Psoas muscle (tissue), 7 donors: ENCODE measurements at regions not wholly inside any gene's neighbourhood (a gene's known extent, or its start where the extent isn't known, plus 50 kb on each side); places are given as distances from the start of the nearest gene placed in this dataset.

Source experiments
- ATAC-seq, 4 donors: fragments of 200-7000 bp; cut with Tn5 transposase; one replicate each; pipeline ENCODE4 v1.9.1; 2020; ENCODE audit warnings: moderate library complexity in 3 of 4, mild to moderate bottlenecking in 2 of 4
- DNase-seq, 2 donors: peaks; one replicate each; pipeline ENCODE4 v3.0.0-alpha.2; 2020
- H3K27ac ChIP-seq: fragments of 200-600 bp; one replicate; pipeline ENCODE4 v1.8.0; 2022
- H3K27me3 ChIP-seq, 3 donors: fragments of 200-600 bp in 1 of 3; one replicate each; pipeline versions ENCODE4 v1.6.1 to v1.8.0; 2013 to 2022; ENCODE audit warnings: low read length in 2 of 3, mild to moderate bottlenecking in 2 of 3, moderate library complexity in 1 of 3; ENCODE audit not compliant: insufficient read depth in 3 of 3
- H3K36me3 ChIP-seq, 2 donors: fragments of 200-600 bp in 1 of 2; one replicate each; pipeline versions ENCODE4 v1.6.1 to v1.8.0; 2013 to 2022; ENCODE audit warnings: low read depth in 1 of 2, mild to moderate bottlenecking in 1 of 2, moderate library complexity in 1 of 2; ENCODE audit not compliant: insufficient read depth in 1 of 2
- H3K4me1 ChIP-seq: fragments of 200-600 bp; one replicate; pipeline ENCODE4 v1.8.0; 2022
- H3K4me3 ChIP-seq: fragments of 200-600 bp; one replicate; pipeline ENCODE4 v1.8.0; 2022; ENCODE audit warnings: mild to moderate bottlenecking
- H3K9me3 ChIP-seq: fragments of 200-600 bp; one replicate; pipeline ENCODE4 v1.8.0; 2022
- WGBS, 3 donors: extraction: QIAGEN DNeasy Blood & Tissue Kit; methylation state at CpG; one replicate each; pipeline versions ENCODE4 v1.1.6 to v1.1.7; 2013; 5-methylcytosine and 5-hydroxymethylcytosine counted together
- intact Hi-C, 2 donors: fragments of 100-400 bp; cut with DNase I; formaldehyde crosslinking; loops; one replicate each; pipeline versions ENCODE4 v1.11.0 to v1.14.2; 2022
- TF ChIP-seq, protein P1 (sequence below): fragments of 200-600 bp; IDR thresholded peaks from one replicate; pipeline ENCODE4 v1.8.0; 2022; ENCODE audit warnings: antibody characterized with exemption
- donor health status: healthy with polysubstance abuse.
- donor health status: DM: no; HTN: no; CAD: no; lungs with moderate emphysema.
- donor health status: Bipolar disorder and iron deficiency.
- donor health status: healthy.
- donor health status: DM: yes; HTN: yes; CAD: no.
- donor health status: DM: no; HTN: no; CAD: no.
- donor health status: DM: yes; HTN: yes; CAD: no.

DNA sequence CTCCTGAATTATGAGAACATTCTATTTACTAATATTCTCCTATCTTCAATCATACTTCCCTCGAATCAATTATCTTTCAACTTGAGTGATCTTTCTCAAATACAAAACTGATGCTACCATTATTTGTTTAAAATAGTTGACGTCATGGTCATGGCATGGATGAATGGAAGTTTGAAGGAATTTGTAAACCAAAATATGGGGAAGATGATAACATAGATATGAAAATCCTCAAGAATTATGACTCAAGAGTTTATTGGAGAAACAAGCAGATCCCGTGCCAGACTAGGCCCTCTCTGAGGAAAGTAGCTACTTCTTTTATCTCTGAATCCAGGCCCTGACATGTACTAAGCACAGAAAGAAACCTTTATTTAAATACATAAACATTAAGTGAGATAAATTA, 270.4 kb upstream of the MC4R start:
- intact Hi-C loops = no loop called here
- no peak for DNase-seq
- 88 to 93% (median 89%) methylated on average over 3 of the region's 3 CpGs for WGBS, 3 donors
- no peaks in the 10 kb centered on the region for H3K4me1 ChIP-seq
- TF ChIP-seq, protein P1, sequence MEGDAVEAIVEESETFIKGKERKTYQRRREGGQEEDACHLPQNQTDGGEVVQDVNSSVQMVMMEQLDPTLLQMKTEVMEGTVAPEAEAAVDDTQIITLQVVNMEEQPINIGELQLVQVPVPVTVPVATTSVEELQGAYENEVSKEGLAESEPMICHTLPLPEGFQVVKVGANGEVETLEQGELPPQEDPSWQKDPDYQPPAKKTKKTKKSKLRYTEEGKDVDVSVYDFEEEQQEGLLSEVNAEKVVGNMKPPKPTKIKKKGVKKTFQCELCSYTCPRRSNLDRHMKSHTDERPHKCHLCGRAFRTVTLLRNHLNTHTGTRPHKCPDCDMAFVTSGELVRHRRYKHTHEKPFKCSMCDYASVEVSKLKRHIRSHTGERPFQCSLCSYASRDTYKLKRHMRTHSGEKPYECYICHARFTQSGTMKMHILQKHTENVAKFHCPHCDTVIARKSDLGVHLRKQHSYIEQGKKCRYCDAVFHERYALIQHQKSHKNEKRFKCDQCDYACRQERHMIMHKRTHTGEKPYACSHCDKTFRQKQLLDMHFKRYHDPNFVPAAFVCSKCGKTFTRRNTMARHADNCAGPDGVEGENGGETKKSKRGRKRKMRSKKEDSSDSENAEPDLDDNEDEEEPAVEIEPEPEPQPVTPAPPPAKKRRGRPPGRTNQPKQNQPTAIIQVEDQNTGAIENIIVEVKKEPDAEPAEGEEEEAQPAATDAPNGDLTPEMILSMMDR = no peak
- H3K27me3 ChIP-seq = no peaks in the 10 kb centered on the region
- no peak for ATAC-seq
- no peak overlapping the region for H3K27ac ChIP-seq
- H3K9me3 ChIP-seq = no peaks in the 10 kb centered on the region
- no peak overlapping the region for H3K4me3 ChIP-seq
- H3K36me3 ChIP-seq = no peaks in the 10 kb centered on the region

DNA sequence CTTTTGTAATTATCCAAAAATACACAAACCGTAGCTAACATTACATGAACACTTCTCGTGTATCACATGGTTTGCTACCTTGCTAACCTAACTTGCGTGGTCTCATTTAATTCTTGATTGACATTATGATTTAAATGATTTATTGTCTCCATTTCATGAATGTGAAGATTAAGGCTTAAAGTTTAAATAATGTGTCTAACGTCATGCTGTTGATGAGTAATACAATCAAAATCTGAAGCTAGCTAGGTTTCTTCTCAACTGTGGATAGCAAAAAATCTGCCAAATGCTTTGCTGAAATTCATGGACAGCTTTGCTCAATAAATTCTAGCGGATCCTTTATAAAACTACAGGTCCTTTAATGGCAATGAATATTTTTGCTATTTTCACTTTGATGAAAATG, 274.1 kb upstream of the MC4R start:
- Histone ChIP-seq H3K27ac (no peak overlapping the region), H3K9me3 (no peaks in the 10 kb centered on the region), H3K36me3 (no peaks in the 10 kb centered on the region), H3K27me3 (no peaks in the 10 kb centered on the region), H3K4me3 (no peak overlapping the region), H3K4me1 (no peaks in the 10 kb centered on the region)
- ATAC-seq (no peak), DNase-seq (no peak)
- 69% methylated on average over 5 of the region's 5 CpGs for WGBS, 3 donors
- TF ChIP-seq, protein P1 = no peak
- intact Hi-C loops = no loop called here

DNA sequence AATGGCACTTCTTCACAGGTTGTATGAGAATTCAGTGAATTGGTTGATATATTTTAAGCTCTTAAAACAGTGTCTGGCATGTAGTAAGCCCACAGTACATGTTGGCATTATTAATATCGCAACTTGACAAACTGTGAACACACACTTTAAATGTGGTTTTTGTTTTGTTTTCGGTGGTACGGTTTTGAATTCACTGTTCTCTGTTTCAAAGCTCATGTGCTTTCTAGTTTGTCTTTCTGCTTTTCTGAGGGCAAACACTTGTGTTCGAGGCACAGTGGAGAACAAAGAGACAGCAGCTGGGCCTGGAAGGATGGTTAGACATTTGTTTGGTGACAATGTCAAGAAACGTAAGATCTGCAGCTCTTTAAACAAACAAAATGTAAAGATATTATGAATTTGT, 276.5 kb upstream of the MC4R start:
- H3K9me3 ChIP-seq = no peaks in the 10 kb centered on the region
- no peaks in the 10 kb centered on the region for H3K4me1 ChIP-seq
- DNase-seq (no peak), ATAC-seq (no peak)
- no peaks in the 10 kb centered on the region for H3K27me3 ChIP-seq
- TF ChIP-seq, protein P1 = no peak
- WGBS, 3 donors = 67 to 70% (median 70%) methylated on average over 5 of the region's 5 CpGs
- intact Hi-C loops = no loop called here
- no peaks in the 10 kb centered on the region for H3K36me3 ChIP-seq
- no peak overlapping the region for H3K4me3 ChIP-seq
- no peak overlapping the region for H3K27ac ChIP-seq

DNA sequence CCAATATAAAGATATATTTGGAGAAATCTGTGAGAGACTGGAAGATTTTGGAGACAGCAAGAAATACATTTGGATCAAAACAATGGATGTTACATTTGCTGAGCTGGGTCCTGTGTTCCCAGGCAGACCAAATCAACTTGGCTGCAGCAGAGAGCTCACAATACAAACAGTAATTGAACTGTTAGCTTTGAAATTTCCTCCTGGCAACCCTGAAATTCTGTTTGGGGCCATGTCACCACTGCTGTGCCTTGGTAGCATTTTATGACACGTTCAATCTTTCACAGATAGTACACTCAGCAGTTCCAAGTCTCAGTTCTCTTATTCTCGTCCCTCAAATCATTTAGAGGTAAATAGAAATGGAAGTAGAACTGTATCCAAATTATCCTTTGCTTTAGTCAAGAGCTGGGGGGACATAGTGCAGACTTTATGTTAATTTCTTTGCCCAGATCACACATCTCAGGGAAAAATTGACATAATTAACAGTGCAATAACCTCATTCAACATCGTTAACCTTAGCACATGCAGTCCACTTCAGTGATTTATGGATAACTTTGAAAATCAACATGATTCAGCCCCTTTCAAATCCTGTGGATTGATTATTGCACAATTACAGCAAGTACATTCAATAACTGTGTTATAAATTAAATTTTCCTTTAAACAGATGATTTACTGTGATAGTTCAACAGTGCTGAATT, 277.4 kb upstream of the MC4R start:
- 21 to 38% (median 30%) methylated on average over 3 of the region's 3 CpGs for WGBS, 3 donors
- Histone ChIP-seq H3K27ac (no peak overlapping the region), H3K27me3 (no peaks in the 10 kb centered on the region), H3K36me3 (no peaks in the 10 kb centered on the region), H3K4me3 (no peak overlapping the region), H3K4me1 (no peaks in the 10 kb centered on the region), H3K9me3 (no peaks in the 10 kb centered on the region)
- no peak for DNase-seq
- TF ChIP-seq, protein P1 = no peak
- intact Hi-C loops = no loop called here
- ATAC-seq = no peak

DNA sequence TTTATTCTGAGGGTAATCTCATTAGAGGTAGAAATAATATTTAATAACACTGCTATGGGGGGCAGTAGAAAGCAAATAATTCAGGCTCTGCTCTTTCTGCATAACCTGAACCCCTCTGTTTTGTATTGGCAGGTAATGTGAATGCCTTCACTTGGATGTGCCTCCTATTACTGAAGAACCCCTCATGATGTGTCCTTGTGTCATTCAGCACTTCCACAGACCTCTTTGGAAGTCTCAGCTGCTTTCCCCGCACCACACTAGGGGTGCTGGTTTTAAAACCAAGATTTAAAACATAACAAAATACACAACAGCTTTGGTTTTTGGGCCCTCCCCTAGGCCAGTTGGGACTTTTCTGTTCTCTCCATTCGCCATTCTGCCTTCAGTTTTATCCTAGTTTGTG, 281.7 kb upstream of the MC4R start:
- H3K4me3 ChIP-seq = no peak overlapping the region
- DNase-seq (no peak), ATAC-seq (no peak)
- TF ChIP-seq, protein P1 = no peak
- H3K36me3 ChIP-seq = no peaks in the 10 kb centered on the region
- H3K9me3 ChIP-seq = no peaks in the 10 kb centered on the region
- no peak overlapping the region for H3K27ac ChIP-seq
- WGBS, 3 donors = 78 to 89% (median 82%) methylated on average over 2 of the region's 2 CpGs
- no peaks in the 10 kb centered on the region for H3K27me3 ChIP-seq
- H3K4me1 ChIP-seq = no peaks in the 10 kb centered on the region
- intact Hi-C loops = no loop called here
